ENCODE measurements at regions not wholly inside any gene's neighbourhood (a gene's known extent, or its start where the extent isn't known, plus 50 kb on each side); places are given as distances from the start of the nearest gene placed in this dataset.

DNA sequence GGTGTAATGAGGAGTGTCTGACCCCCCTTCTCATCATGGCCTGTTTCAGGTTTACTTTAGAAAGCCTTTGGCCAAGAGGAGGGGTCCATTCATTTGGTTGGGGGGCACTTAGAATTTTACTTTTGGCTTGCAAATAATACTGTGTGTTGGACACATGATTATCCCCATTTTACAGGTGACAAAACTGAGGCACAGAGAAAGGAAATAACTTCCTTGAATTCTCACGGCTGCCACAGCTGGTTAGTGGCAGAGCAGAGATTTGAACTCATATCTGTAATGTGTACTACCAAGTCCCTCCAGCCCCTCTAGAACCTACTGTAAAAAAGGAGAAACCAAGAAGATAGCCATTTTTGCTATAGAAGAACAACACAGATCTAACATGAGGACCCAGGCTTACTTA is 124.8 kb upstream of the NDUFV2 start:
- TF ChIP-seq, protein P1, sequence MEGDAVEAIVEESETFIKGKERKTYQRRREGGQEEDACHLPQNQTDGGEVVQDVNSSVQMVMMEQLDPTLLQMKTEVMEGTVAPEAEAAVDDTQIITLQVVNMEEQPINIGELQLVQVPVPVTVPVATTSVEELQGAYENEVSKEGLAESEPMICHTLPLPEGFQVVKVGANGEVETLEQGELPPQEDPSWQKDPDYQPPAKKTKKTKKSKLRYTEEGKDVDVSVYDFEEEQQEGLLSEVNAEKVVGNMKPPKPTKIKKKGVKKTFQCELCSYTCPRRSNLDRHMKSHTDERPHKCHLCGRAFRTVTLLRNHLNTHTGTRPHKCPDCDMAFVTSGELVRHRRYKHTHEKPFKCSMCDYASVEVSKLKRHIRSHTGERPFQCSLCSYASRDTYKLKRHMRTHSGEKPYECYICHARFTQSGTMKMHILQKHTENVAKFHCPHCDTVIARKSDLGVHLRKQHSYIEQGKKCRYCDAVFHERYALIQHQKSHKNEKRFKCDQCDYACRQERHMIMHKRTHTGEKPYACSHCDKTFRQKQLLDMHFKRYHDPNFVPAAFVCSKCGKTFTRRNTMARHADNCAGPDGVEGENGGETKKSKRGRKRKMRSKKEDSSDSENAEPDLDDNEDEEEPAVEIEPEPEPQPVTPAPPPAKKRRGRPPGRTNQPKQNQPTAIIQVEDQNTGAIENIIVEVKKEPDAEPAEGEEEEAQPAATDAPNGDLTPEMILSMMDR (IDR thresholded peaks at IDR 0.05), result no peak
- TF ChIP-seq SIN3A (IDR thresholded peaks at IDR 0.05; ENCODE audit: borderline replicate concordance, insufficient read depth, low read depth, low read length) (no peak), TCF7L2 (IDR thresholded peaks at IDR 0.05; ENCODE audit: low read depth, low read length) (no peak)

Measured in Panc1 (cell line).